Muscle of back (tissue), 3 donors: ENCODE measurements at regions not wholly inside any gene's neighbourhood (a gene's known extent, or its start where the extent isn't known, plus 50 kb on each side); places are given as distances from the start of the nearest gene placed in this dataset.

Source experiments
- DNase-seq, 3 donors: peaks; one replicate each; pipeline versions ENCODE4 v3.0.0 to v3.0.0-alpha.2; 2013

DNA sequence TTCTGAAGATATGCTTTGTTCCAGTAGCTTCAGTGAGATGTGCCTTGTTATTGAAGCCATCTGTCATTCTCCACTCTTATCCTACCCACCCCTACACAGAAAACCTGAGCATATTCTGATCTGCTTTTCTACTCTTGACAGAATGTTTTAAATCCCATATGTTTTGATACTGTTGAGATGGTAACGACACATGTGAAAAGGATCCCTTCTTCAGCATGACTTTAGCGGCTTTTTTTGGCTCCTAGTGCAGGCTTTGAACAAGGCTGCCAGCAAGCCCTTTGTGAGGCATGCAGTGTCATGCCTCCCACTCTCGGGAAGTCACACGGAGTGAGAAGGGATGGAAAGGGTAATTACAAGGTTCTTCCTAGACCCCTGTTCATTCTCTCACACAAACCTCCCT lies 228.8 kb upstream of the RGS6 start:
- DNase-seq = peak; percentile 36 to 84 (median 70)

GRCh38 chr14:71704210-71704609 lies 228.0 kb upstream of the RGS6 start:
- DNase-seq = no peak

DNA sequence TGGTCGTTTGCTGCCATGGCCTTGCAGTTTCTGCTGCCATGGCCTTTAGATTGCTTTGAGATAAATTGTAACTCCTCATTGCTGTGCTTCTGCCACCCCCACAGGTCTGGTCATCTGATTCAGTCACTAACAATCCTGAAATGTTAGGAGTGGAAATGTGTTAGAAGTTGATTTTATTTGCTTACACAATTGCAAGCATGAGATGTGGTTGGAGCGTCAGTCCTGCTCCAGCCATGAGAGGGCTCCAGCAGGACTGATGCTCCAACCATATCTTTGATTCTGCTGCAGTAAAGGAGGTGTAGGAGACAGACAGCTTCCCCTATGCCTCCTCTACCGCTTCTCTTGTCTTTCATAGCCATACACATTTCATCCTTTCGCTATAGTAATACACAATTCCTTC lies 226.8 kb upstream of the RGS6 start:
- DNase-seq = no peak

- no peak for DNase-seq
These were observed 223.2 kb upstream of the RGS6 start for GRCh38 chr14:71709076-71709475.

DNA sequence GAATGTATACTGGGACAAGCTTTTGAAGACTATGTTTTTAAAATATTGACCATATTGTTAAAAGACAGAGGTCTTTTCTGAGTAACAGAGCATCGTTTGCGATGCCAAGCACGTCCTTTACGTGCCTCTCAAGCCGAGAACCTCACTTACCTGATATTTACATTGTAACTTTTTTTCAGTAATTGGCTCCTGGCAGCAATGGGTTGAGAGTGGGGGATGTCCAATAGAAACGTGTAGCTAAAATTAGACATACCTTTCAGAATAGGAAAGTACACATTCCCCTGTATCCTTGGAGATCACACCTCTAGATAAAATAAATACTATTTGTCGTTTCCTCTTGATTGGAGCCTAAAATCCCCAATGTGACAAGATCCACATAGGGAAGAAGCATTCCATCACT lies 222.2 kb upstream of the RGS6 start:
- DNase-seq = no peak

DNA sequence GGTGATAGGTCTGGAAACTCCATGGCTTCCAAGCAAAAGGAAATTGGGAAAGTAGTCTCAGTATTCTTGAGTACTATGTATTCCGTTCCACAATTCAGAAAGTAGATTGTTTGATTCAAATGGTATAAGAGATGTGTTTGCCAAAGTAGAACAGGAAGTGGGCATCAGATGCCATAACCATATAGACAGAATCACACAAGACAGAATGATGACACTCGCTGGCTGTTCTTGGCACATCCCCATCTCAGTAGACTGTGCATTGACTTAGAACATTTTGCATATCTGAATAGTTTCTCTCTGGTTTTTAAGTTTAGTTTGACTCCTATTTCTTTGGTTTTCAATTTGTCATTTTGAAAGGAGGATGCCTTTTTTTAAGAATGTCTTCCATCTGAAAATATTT lies 221.1 kb upstream of the RGS6 start:
- DNase-seq = no peak

DNA sequence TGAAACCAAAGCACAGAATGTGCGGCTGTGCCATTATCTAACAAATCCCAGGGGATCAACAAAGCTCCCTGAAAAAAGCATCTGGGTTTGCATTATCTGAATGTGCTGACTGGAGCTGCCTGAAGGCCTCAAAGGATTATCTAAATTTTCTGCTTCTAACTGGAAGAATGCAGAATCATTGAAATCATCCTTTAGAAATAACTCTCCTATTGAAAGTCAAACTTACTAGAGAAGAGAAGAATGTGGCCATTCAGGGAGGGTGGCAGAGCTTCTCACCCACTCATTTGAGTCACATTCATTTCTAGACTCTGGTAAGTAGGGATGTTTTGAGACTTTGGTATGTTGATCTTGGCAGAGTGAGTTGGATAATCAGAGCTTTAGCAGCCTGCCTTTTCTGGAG lies 220.6 kb upstream of the RGS6 start:
- peak in 1 of 3 donors; percentile 86 for DNase-seq

DNA sequence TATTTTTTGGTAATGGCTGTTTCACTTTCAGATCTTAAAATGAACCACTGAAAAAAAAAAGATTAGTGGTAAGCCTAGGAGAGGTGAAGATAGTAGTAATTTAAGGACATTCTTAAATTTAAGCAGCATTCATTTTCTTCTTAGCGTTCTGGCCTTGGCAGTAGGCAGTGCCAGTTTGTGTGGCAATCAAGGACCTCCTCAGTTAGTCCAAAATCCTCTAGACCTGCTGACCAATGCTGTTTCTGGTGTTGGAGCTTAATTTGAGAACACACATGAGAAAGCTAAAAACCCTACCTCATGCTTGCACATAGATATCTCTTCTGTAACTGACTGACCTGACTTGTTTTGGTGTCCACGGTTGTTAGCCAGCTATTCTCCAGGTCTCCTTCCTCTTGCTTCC lies 219.8 kb upstream of the RGS6 start:
- DNase-seq = no peak

DNA sequence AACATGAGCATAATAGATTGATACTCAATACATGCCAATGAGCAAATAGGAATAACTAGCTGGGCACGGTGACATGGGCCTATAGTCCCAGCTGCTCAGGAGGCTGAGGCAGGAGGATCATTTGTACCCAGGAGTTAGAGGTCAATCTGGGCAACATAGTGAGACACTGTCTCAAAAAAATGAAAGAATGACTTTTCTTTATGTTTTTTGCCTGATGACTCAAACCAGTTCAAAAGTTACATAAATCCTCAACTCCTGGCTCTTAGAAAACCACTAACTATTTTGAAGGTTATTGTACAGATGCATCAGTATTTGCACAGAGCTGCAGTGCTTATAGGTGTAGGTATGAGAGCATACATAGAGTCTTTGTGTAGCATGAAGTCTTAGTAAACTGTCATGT lies 219.2 kb upstream of the RGS6 start:
- DNase-seq = no peak

GRCh38 chr14:71713451-71713850 lies 218.8 kb upstream of the RGS6 start:
- no peak for DNase-seq

DNA sequence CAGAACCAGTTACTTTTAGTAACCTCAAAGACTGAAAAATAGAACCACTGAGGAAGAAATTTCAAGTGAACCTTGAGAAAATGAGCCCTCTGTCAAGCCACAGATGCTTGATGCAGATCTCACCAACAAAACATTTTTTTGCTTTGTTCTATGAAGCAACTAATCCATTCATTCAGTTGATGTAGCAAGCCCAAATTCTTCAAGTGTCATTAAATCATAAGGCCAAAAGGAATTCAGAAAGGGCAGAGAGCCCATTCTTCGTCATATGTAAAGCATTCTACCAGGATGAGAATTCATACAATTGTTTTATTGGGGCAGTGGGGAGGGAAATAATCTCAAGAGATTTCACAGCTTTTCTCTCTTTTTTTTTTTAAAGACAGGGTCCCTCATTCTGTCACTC lies 218.0 kb upstream of the RGS6 start:
- peak in 1 of 3 donors; percentile 83 for DNase-seq

DNA sequence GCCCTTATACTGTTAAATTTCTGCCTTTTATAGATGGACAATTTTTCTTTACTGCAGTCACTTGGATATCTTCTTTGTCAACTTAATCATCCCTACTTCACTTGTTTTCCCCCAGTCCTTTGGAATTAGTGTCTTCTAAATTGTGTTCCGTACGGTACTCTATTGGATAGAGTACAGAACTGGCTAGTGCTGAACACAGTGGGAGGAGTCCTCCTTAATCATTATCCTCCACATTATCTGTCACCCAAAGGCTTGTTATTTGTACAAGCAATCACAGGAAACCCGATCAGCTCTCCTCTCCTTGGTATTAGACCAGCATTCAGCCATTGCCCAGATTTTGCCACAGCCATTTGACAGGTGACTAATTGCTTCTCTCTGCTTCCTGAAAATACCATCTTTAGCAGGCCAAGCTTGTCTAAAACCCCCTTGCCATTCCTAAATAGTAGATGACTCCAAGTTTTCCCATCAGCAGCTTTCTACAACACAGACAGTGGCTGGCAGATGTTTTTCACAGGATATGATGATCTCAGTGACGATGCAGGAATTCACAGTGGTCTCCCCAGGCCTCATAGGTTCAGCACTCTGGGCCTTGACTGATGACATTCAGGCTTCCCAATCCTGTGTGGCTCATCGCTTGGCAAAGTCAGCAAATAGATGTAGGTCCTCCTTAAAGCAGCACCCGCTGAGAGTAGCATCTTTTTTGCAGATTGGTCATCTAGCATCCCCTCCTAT lies 216.0 kb upstream of the RGS6 start:
- peak in 1 of 3 donors; percentile 74 for DNase-seq

DNA sequence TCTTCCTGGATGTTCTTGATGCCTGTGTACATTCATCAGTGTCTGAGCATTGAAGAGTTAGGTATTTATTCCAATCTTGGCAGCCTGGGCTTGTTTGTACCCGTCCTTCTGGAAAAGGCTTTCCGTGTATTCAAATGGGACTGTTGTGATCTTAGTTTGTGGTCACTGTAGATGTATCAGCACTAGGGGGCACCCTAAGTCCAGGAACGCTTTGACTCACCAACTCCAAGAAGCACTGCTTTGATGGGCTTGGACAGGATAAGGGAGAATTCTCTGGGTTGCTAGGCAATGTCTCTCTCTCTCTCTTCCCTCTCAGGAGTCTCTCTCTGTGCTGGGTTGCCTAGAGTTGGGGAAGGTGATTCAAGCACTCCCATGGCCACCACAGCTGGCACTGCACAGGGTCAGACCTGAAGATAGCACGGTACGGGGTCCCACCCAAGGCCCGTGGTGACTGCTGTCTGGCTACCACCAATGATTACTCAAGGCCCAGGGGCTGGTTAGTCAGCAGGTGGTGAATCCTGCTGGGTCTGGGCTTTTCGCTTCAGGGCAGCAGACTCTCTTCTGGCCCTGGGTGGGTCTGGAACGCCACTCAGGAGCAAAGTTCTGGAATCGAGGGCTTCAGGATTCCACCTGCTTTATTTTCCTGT lies 211.1 kb upstream of the RGS6 start:
- peak in 1 of 3 donors; percentile 55 for DNase-seq

DNA sequence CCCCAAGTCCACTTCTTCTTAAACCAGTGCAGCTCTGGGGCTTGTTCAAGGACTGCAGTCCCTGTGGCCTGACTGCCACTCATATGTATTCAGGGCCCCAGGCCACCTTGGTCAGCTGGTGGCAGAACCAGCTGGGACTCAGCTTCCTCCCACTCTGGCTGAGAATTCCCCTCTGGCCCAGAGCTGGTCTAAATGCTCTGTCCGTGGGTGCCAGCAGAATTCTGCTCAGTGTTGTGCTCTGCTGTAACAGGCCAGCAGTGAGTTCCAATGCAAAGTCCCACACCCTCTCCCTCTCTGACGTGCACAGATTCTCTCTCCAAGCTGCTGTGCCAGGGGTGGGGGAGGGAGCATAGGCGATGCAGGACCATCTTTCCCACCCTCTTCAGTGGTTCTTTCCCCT lies 210.4 kb upstream of the RGS6 start:
- no peak for DNase-seq

DNA sequence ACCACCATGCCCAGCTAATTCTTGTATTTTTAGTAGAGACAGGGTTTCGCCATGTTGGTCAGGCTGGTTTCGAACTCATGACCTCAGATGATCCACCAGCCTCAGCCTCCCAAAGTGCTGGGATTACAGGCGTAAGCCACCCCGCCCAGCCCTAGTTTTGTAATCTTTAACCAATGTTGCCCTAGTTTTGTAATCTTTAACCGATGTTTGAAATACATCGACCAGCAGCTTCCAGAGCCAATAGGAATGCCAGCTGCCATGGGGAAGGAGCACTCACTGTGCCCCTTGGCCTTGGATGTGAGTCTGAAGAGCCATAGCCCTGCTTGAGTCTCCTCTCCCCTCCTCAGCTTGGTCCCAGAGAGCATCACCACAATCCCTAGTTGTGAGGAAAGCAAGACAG lies 209.3 kb upstream of the RGS6 start:
- no peak for DNase-seq

- DNase-seq = peak; percentile 76 to 93 (median 76)
These were observed 206.2 kb upstream of the RGS6 start for GRCh38 chr14:71725922-71726579.

- DNase-seq = peak in 2 of 3 donors; percentile 76 to 84
These were observed 205.6 kb upstream of the RGS6 start for GRCh38 chr14:71726580-71727021.

GRCh38 chr14:71728386-71728785 lies 203.8 kb upstream of the RGS6 start:
- DNase-seq = no peak

DNA sequence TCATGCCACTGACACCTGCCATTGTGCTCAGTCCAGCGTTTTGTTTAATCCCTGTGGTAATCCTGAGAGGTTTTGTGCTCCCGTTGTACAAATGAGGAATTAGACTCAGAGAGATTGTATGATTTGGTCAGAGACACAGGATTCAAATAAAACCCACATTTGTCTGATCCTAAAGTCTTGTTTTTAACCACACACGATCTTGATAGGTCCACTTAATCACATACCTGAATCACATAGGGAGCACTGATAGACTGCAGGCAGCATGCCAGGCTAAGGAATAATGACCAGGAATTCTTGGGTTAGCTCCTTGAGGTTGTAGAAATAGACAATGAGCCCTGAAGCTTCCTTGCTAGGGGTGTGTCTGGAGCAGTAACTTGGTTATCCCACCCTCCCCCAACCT lies 202.6 kb upstream of the RGS6 start:
- DNase-seq = no peak

DNA sequence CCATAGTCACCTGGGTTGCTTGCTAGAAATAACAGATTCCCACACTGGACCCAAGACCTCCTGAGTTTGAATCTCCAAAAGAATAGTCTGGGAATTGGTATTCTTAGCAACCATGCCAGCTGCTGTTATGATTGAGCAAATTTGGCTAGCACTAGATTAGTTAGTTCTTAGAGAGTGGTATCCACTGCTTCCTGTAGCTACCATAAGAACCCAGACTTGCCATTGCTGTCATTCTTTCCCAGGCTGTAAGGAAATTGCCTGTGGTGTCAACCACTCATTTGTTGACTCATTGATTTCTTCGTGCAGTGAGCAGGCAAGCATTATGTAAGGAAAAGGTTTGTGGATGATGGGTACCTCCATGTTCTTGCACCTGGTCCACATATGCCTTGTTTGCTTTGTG lies 201.8 kb upstream of the RGS6 start:
- DNase-seq = no peak

GRCh38 chr14:71731096-71731495 lies 201.1 kb upstream of the RGS6 start:
- DNase-seq = no peak

GRCh38 chr14:71733210-71733883 lies 198.9 kb upstream of the RGS6 start:
- no peak for DNase-seq

DNA sequence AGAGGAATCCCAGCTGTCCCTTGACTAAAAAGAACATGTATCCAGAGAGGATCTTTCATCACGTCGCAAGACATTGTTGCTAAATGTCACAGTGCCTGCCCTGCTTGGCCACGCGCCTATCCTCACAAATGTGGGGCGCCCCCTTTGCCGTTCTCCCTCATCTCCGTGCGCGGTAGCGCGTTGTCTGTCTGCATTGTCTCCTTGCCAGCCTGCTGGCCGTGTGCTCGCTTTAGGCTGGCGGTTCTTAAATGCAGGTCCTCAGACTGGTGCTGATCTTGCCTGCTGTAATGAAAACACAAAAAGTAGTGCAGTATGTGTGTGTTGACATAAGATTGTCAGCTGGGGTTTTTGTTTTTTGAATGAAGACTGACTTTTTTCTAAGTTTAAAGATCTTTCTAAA lies 198.2 kb upstream of the RGS6 start:
- no peak for DNase-seq
